IPS DF 19.7 (cell line): ENCODE measurements at regions not wholly inside any gene's neighbourhood (a gene's known extent, or its start where the extent isn't known, plus 50 kb on each side); places are given as distances from the start of the nearest gene placed in this dataset.
"Not testable (repeated sequence)": the region's sequence is repeated elsewhere in the genome, so short reads cannot be mapped to it uniquely, and the experiment has no call there.

ENCODE experiments used
- DNase-seq: peaks from one replicate; pipeline ENCODE4 v3.0.0-alpha.2; 2013; ENCODE audit warnings: low read depth, low spot score

DNA sequence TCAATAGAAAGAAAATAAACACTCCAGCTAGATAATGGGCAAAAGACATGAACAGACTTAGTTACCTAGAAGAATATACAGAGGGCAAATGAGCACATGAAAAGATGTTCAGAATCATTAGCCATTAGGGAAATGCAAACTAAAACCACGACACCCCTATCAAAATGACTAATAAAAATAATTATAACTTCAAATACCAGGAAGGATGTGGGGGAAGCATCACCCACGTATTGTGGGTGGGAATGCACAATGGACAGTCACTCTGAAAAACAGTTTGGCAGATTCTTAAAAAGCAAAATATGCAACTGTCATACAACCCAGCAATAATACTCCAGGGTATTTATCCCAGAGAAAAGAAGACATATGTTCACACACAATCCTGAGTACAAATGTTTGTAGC lies 92.6 kb downstream of the DLL1 start:
- no peak for DNase-seq

DNA sequence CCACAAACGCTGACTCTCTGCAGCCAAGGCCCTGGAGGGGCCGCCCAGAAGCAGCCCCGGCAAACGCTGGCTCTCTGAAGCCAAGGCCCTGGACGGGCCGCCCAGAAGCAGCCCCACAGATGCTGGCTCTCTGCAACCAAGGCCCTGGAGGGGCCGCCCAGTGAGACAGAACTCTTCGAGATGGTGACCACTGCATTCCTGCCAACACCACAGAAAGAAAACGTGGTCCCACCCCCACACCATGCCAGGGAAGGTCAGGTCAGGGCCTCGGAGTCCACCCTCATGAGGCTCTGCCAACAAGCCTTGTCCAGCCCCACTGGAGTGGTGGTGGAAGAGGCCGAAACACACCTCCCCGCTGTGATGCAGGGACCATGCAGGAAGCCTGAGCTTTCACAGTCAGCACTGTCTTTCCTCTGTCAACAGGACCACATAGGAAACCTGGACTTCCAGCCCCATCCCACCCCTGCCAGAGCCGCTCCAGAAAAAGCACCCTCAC lies 97.5 kb downstream of the DLL1 start:
- no peak for DNase-seq

DNA sequence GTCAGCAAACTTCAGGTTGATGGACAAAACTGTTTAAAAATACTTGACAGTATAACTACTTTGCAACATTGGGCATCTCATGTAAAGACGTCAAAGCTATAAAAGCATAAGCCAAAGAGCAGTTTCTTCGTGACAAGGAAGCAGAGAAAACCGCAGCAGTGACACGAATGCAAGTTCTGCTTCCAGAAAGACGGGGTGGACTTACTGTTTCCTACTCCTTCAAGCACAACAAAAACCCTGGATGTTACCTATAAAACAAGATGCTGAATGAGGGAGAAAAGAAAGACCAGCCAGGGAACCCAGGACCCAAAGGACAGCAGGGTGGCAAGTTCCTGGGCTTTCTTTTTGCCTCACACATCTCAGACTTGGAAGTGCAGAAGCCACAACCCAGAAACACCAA lies 98.0 kb downstream of the DLL1 start:
- DNase-seq: no peak

DNA sequence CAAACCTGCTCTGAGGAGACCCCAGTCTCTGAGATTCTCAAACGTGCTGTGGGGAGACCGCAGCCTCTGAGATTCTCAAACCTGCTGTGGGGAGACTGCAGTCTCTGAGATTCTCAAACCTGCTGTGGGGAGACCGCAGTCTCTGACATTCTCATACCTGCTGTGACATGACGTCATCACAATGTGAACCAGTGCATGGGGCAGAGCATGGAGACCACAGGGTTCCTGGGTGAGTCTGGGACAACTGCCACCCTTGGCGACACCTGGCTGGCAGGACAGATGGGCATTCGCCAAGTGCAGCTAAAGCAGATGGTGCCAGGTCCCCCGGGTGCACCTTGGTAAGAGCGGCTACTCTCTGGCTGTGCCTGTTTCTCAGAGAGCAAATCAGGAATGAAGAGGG lies 98.8 kb downstream of the DLL1 start:
- DNase-seq: not testable (repeated sequence)

DNA sequence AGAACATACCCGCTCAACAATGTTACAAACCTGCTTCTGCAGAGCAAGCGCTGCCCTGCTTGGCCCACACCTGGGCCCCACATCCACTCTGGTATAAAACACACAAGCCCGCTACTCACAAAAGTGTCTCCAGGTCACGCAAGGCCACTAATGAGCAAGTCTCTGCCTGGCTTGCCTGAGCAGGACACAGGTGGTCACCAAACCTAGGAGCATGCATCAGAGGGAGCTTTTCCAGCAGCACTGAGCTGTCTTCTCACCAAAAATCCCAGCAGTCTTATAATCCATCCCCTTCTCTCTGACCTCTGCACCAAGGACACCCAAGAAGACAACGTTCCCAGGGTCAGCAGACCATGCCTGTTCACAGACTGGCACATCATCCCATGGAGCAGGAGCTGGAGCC lies 100.8 kb downstream of the DLL1 start:
- no peak for DNase-seq

DNA sequence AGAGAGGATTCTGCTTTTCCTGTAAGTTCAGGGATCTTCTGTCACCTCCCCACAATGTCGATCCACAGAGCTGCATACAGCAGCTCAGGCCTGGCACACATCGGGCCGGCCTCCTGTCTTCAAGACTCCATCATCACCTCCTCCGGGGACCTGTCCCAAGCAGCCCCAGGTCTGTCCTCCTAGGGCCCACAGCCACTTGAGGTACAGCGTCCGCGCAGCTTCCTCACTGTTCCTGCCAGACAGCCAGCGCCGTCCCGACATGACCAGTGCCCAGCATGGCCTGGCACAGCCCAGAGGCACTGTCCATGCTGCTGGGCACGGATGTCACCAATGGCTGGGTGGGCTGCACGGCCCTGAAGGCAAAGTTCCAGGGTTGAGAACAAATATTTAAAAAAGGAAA lies 101.6 kb downstream of the DLL1 start:
- DNase-seq: no peak

DNA sequence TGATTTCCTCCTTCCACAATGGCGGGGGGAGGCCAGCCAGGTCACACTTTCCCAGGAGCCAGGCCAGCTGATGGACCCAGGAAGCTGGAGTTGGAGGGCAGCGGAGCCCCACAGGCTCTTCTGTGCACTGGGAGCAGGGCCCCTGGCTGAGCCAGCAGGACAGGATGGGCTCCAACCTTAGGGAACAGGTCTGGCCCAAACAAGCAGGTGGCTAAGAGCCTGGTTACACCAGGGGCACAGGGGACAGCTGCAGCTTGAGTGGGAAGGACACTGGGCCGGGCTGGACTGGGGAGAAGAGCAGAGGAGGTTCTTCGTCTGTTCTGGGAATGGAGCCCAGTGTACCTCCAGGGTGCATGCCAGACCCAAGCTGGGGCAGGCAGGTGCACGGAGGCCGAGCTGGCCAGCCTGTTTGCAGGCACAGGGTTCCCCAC lies 102.3 kb downstream of the DLL1 start:
- DNase-seq: no peak

DNA sequence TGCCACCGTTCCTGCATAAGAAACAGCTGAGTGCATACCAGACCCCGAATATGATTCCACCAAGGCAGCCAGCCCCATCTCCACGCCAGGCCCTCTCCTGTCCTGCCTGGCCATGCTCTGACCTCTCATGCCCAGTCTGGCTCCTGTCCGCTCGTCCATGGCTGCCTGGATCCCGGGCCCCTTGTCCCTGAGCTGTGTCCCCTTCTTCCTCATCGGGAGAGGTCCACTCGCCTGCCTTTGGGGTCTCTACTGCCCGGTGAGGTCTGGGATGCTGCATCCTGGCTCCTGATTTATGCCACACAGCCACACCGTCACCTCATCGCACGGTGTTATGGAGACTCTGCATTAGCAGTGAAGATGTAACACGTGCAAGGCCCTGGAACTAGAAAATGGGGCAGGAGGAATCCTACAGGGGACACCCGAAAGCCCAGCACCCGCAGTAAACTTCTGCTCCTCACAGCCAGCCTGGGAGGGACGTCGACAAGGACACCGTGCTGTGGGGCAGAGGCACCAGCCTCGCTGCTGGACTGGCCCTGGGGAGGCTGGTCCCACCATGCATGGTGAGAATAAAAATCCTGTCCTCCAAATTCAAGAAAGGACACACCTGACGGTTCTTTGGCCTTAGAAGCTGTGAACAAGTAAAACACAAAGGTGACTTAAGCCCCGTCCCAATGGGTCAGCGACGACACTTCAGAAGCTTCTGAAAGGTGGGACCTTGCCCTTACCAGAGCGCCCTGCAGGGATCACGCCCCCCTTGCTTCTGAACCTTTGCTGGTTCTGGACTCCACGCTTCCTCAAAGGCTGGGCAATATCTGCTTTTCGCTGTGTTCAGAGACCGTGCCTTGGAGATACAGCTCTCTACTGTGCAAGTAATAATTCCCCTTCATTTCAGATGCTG lies 103.0 kb downstream of the DLL1 start:
- no peak for DNase-seq

DNA sequence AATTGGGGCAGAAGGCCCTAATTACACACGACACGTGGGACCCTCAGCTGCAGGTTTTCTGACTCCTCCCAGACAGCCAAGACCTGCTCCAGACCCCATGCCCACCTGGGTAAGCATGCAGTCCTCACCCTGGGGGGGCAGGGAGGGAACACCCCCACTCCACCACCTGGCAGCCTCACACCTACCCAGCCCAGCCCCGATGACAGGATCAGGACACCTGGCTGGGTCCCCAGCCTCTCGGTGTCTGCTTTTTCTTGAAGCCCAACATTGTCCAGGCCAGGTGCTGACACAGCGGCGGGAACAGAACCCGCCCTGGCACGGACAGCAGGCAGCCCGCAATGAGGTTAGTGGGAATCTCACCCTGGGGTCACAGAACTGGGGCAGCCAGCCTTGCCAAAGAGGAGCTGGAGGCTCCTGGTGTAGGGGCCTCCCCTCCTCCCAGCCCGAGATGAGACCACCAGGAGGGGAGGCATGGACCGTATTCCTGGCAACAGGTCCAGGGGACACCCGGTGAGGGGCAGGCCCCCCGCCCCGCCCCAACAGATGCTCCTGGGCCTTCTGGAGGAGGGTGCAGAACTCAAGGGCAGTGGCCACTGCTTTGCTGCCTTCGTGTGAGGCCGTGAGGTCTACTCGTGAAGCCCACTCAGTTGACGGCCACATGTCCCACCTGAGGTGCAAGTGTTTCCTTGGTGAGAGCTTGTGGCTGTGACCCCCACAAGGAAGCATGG lies 103.8 kb downstream of the DLL1 start:
- DNase-seq: no peak

DNA sequence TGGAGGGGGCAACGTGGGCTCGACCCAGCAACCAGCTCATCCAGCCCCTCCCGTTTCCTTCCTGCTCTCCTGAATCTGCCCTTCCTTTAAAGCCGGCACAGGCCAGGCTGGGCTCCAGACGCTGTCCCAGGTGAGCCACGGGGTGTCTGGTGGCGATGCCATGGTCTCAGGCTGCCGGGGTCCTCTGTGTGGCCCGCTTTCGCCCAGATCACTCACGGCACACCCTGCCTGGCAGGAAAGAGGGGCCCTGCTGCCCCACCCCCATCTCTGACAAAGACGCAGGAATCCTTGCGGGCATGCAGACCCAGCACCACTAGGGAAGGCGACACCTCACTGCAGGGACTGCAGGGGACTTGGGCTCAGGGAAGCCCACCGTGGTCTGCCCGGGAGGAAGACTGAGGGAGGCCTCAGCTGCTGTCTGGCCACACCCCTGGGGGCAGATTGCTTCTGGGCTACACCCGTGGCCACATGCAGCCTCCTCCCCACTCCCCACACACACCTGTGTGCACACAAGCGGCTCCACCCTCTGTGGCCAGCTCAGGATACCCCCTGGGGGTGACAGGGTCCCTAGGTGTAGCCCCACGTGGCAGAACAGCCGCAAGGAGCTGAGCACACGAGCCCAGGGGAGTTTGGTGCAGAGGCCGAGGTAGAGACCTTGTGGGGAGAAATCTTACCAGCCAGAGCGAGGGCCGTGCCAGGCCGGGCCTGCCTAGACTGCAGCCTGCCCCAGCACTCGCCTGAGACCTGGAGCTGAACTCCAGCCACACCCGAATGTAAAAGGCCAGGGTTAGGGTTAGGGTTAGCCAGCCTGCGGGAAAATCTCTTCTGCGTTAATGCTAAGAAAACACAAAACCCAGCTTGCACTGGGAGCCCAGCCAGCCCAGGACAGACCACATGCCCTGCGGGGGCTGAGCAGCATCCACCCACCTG lies 104.6 kb downstream of the DLL1 start:
- DNase-seq: no peak

DNA sequence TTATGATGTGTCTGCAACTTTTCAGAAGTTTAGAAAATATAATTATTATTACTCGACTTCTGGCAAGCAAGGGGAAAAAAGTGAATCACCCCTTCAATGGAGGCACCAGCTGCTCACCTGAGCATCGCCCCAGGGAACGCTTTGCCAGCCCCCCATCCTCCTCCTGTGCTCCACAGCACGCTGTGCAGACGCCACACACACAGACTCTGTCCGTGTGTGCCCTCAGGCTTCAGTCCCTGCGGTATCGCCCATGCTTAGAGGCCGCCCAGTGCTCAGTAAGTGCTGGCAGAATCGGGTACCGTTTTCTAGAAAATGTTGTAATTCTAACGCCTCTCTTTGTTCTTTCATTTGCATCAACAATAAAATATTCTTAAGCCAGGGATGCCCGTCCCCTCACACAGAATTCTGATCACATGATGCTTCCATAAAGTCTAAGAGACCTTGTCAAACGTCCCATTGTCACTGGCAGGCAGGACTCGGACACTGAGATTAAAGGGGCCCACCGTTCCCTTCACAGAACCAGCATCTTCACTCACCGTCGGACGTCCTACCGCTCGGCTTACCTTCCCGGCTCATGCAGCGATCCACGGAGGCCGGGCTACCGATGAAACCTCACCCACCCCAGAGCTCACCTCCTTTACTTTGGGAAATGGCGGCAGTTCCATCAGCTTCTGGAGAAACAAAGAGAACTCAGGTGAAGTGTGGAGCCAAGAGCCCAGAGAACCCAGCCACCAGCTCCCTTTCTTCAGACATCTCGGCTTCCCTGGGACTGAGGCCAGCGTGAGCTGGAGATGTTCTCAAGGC lies 105.5 kb downstream of the DLL1 start:
- no peak for DNase-seq

DNA sequence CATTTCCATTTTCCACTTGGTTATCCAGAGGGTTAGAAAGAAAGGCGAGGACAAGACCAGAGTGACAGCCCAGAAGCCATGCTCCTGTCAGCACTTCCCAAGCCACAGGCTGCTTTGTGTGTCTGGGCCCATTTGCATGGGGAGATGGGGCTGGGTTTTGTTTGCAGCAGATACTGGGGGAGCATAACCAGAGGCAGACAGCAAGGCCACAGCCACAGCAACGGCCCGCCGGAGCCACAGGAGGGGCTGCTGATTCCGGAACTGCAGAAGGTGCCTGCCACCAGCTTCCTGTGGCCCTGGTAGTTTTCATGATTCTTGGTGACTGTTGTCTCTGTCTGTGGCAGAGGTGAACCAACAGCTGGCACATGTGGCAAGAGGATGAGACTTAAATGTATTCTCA lies 106.6 kb downstream of the DLL1 start:
- no peak for DNase-seq

DNA sequence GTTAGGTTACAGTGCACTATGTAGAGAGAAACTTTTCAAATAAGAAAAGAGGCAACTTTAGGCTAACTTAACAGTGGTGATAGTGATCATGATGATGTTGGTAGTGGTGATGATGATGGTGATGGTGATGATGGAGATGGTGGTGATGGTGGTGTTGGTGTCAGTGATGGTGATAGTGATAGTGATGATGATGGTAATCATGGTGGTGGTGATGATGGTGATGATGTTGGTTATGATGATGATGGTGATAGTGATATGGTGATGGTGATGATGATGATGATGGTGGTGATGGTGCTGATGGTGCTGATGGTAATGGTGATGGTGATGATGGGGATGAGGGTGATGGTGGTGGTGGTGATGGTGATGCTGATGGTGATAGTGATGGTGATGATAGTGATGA lies 107.4 kb downstream of the DLL1 start:
- no peak for DNase-seq

DNA sequence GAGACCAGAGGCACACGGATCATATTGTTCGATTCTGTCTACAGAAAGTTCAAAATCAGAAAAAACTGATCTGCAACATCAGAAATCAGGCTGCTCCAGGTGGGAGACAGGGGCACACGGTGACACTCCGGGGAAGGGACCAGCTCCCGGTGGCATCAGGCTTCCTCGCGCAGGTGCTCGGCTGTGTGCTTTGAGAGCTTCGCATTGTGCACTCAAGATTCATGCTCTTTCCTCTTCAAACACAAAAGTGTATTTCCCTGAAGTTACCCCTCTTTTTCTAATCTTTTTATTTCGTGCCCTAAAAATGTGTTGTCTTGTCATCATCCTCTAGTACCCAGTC lies 108.1 kb downstream of the DLL1 start:
- no peak for DNase-seq

DNA sequence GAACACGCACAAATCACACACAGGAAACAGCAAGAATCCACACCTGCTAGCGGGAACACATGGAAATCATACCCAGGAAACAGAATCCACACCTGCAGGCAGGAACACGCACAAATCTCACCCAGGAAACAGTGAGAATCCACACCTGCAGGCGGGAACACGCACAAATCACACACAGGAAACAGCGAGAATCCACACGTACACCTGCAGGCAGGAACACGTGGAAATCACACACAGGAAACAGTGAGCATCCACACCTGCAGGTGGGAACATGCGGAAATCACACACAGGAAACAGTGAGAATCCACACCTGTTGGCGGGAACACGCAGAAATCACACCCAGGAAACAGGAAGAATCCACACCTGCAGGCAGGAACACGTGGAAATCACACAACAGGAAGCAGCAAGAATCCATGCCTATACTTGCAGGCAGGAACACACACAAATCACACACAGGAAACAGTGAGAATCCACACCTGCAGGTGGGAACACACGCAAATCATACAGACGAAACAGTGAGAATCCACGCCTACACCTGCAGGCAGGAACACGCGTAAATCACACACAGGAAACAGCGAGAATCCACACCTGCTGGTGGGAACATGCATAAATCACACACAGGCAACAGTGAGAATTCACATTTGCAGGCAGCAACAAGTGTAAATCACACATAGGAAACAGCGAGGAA lies 108.6 kb downstream of the DLL1 start:
- no peak for DNase-seq

DNA sequence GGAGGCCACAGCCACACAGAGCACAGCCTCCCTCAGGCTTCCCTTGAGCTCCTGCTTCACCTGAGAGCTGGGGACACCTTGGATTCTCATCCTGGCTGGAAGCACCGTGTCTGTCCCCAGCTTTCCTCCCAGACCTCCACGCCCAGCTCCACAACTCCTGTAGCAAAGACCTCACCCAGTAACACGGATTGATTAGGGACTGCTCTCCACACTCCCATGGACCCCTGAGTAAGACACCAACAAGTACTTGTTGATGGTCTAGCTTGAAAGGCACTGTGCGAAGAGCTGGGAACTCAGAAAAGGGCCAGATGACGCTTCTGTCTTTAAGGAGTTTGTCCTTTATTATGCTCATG lies 109.6 kb downstream of the DLL1 start:
- no peak for DNase-seq

DNA sequence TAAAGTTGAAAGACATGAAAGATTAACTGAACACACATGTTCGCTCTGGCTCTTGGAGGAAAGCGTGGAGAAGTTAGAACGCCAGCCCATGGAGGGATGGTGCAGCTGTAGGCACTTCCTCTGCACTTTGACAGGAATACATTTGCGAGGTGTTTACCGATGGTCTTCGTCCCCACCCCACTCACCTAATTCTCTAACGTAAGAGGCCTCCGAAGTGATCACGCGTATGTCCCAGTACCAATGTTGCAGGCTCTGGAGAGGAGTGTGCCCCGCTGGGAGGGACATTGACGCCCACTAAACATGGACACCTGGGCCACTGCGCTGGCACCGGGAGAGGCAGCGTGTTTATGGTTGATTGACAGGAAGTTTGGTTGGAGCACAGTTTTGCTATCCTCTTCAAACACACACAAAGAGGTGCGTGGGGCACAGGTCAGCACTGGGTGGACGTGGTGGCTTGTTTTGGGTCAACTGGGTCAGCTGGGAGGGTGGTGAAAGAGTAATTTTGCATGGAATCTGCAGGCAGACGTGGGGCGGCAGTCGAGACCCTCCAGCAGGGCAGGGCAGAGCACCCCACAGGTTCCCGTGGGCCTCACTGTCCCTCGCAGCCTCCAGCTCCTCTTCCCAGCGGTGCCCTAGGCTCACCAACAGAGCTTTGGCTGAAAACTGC lies 110.1 kb downstream of the DLL1 start:
- DNase-seq: no peak

DNA sequence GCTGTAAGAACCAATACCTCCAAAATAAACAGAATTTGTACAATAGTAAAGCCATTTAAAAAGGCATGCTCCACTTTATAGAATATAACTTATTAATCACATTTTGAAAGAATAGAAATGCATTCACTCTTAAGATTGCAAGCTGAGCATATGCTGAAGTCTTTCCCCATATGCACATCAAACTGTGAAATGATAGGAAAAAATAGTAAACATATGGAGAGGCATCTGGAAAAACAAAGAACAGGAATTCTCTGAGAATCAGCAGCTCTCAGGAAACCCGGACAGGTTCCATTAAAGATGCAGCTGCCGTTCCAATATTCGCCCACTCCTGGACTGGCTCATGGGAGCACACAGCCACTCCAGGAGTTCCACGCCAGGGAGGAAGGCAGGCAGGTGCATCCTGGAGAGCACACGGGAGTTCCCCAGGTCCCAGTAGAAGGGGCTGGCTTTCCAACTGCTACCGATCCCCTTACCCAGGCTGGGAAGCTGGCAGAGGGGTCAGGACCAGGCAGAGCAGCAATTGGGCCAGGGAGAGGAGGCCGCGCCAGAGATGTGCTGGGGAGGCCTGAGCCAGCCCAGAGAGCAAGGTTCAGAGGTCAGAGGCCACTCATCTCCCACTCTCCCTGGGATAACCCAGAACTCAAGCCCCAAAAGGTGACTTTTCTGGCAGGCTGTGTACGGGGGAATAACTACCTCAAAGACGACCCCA lies 111.1 kb downstream of the DLL1 start:
- no peak for DNase-seq
